ELR (cell line): ENCODE measurements at regions not wholly inside any gene's neighbourhood (a gene's known extent, or its start where the extent isn't known, plus 50 kb on each side); places are given as distances from the start of the nearest gene placed in this dataset.
A peak's percentile ranks its signal among the peaks of the same experiment; 100 is the strongest.
"Not testable (repeated sequence)": the region's sequence is repeated elsewhere in the genome, so short reads cannot be mapped to it uniquely, and the experiment has no call there.

ENCODE experiments used
- DNase-seq: peaks from one replicate; pipeline ENCODE4 v3.0.0-alpha.2; 2015; ENCODE audit warnings: low read depth

GRCh38 chr9:115462623-115463022, 344.7 kb upstream of the TNC start:
- no peak for DNase-seq

- DNase-seq = no peak
Observed at GRCh38 chr9:115466756-115467155, 348.8 kb upstream of the TNC start.

GRCh38 chr9:115469841-115470240, 351.9 kb upstream of the TNC start:
- DNase-seq = no peak

- not testable (repeated sequence) for DNase-seq
Observed at GRCh38 chr9:115473032-115473431, 355.1 kb upstream of the TNC start.

- DNase-seq = no peak
Observed at GRCh38 chr9:115481769-115482168, 363.8 kb upstream of the TNC start.

GRCh38 chr9:115482747-115483146, 364.8 kb upstream of the TNC start:
- DNase-seq = no peak

- DNase-seq = no peak
Observed at GRCh38 chr9:115492869-115493268, 374.9 kb upstream of the TNC start.

- no peak for DNase-seq
Observed at GRCh38 chr9:115494393-115494792, 376.4 kb upstream of the TNC start.

GRCh38 chr9:115495052-115495635, 377.2 kb upstream of the TNC start:
- DNase-seq = no peak

GRCh38 chr9:115495836-115496235, 377.9 kb upstream of the TNC start:
- DNase-seq = no peak

- peak; percentile 32 for DNase-seq
Observed at GRCh38 chr9:115498303-115498702, 380.3 kb upstream of the TNC start.

GRCh38 chr9:115507148-115507547, 389.2 kb upstream of the TNC start:
- DNase-seq = no peak

- no peak for DNase-seq
Observed at GRCh38 chr9:115513148-115513547, 395.2 kb upstream of the TNC start.

GRCh38 chr9:115514454-115514853, 396.5 kb upstream of the TNC start:
- no peak for DNase-seq

GRCh38 chr9:115517335-115518075, 399.5 kb upstream of the TNC start:
- no peak for DNase-seq

- no peak for DNase-seq
Observed at GRCh38 chr9:115520646-115521045, 402.7 kb upstream of the TNC start.

- no peak for DNase-seq
Observed at GRCh38 chr9:115522912-115523311, 405.0 kb upstream of the TNC start.

GRCh38 chr9:115524453-115525059, 406.6 kb upstream of the TNC start:
- DNase-seq = peak; percentile 72

GRCh38 chr9:115525111-115526058, 407.4 kb upstream of the TNC start:
- no peak for DNase-seq

- DNase-seq = peak; percentile 53
Observed at GRCh38 chr9:115531410-115532125, 413.6 kb upstream of the TNC start.

- no peak for DNase-seq
Observed at GRCh38 chr9:115533511-115533910, 415.6 kb upstream of the TNC start.

GRCh38 chr9:115540091-115540490, 422.1 kb upstream of the TNC start:
- no peak for DNase-seq
